ENCODE measurements at regions not wholly inside any gene's neighbourhood (a gene's known extent, or its start where the extent isn't known, plus 50 kb on each side); places are given as distances from the start of the nearest gene placed in this dataset.

- no peak for FAIRE-seq
- H3K27ac ChIP-seq (ENCODE audit: control insufficient read depth, insufficient read depth, low read length) = no peak overlapping the region
Measured at GRCh38 chr5:153039501-153039900, 451.0 kb upstream of the GRIA1 start.

DNA sequence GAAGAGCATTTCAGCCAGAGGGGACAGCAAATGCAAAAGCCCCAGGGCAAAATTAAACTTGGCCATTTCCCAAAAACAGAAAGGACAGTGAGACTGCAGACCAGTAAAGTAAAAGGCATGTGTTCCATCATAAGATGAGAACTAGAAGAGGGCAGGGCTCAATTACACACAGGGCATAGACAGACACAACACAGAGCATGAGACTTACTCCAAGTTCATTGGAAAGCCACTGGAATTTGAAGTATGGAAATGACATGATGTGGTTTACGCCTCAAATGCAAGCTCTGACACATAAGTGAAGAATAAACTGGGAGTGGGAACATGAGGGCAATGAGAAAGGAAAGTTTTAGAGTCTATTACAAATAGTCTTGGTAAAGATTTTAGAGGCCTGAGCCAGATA, 446.6 kb upstream of the GRIA1 start:
- Histone ChIP-seq H3K4me3 (ENCODE audit: control insufficient read depth in 2 of 3, extremely low read depth in 1 of 3, insufficient read depth in 2 of 3, low read depth in 1 of 3, low read length in 3 of 3) (no peak overlapping the region), H3K79me2 (ENCODE audit: control insufficient read depth, insufficient read depth, low read length) (no peaks in the 10 kb centered on the region), H3K9me3 (ENCODE audit: control insufficient read depth, low read depth, low read length) (no peaks in the 10 kb centered on the region), H3K36me3 (ENCODE audit: control insufficient read depth in 2 of 2, extremely low read depth in 1 of 2, insufficient read depth in 2 of 2, low read length in 2 of 2) (no peaks in the 10 kb centered on the region), H2AFZ (ENCODE audit: control insufficient read depth, low read length) (peak overlapping the region; percentile 50), H3K27me3 (ENCODE audit: control insufficient read depth, extremely low read depth, insufficient read depth, low read length) (no peaks in the 10 kb centered on the region), H3K9me1 (ENCODE audit: control insufficient read depth, extremely low read depth, insufficient read depth, low read length) (no peaks in the 10 kb centered on the region), H3K27ac (ENCODE audit: control insufficient read depth, insufficient read depth, low read length) (peak overlapping the region; percentile 55), H4K20me1 (ENCODE audit: control insufficient read depth, extremely low read depth, insufficient read depth, low read length) (no peaks in the 10 kb centered on the region), H3K4me2 (ENCODE audit: control insufficient read depth, extremely low read depth, insufficient read depth, low read depth, low read length) (peak overlapping the region; percentile 31), H3K9ac (ENCODE audit: control insufficient read depth, extremely low read depth, insufficient read depth, low read length) (no peak overlapping the region), H3K4me1 (ENCODE audit: control insufficient read depth, extremely low read depth, insufficient read depth, low read length) (peaks cover 17% of the 10 kb centered on the region)
- DNase-seq (ENCODE audit: low read depth, low spot score) (peak; percentile 82), FAIRE-seq (peak; percentile 93)
- TF ChIP-seq, protein P1, sequence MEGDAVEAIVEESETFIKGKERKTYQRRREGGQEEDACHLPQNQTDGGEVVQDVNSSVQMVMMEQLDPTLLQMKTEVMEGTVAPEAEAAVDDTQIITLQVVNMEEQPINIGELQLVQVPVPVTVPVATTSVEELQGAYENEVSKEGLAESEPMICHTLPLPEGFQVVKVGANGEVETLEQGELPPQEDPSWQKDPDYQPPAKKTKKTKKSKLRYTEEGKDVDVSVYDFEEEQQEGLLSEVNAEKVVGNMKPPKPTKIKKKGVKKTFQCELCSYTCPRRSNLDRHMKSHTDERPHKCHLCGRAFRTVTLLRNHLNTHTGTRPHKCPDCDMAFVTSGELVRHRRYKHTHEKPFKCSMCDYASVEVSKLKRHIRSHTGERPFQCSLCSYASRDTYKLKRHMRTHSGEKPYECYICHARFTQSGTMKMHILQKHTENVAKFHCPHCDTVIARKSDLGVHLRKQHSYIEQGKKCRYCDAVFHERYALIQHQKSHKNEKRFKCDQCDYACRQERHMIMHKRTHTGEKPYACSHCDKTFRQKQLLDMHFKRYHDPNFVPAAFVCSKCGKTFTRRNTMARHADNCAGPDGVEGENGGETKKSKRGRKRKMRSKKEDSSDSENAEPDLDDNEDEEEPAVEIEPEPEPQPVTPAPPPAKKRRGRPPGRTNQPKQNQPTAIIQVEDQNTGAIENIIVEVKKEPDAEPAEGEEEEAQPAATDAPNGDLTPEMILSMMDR (optimal IDR thresholded peaks at IDR 0.05 in 1 of 3, IDR thresholded peaks at IDR 0.05 in 1 of 3, conservative IDR thresholded peaks at IDR 0.05 in 1 of 3; ENCODE audit: extremely low read depth in 1 of 3, insufficient read depth in 2 of 3, low read length in 3 of 3) = no peak
- no peak for TF ChIP-seq EZH2 (IDR thresholded peaks at IDR 0.05; ENCODE audit: low read length)
- dilution Hi-C loops (cut with MboI; ENCODE audit: extremely low pct_ligation_motif_present, low sequenced_read_pairs) = no loop called here

More at GRCh38 chr5:153039501-153039900, 451.0 kb upstream of the GRIA1 start:
- H2AFZ ChIP-seq (ENCODE audit: control insufficient read depth, low read length) = no peak overlapping the region
- H3K9me1 ChIP-seq (ENCODE audit: control insufficient read depth, extremely low read depth, insufficient read depth, low read length) = no peaks in the 10 kb centered on the region
- H3K9ac ChIP-seq (ENCODE audit: control insufficient read depth, extremely low read depth, insufficient read depth, low read length) = no peak overlapping the region
- H3K36me3 ChIP-seq (ENCODE audit: control insufficient read depth in 2 of 2, extremely low read depth in 1 of 2, insufficient read depth in 2 of 2, low read length in 2 of 2) = no peaks in the 10 kb centered on the region
- peaks cover 12% of the 10 kb centered on the region for H3K4me1 ChIP-seq (ENCODE audit: control insufficient read depth, extremely low read depth, insufficient read depth, low read length)
- no peak overlapping the region for H3K4me3 ChIP-seq (ENCODE audit: control insufficient read depth in 2 of 3, extremely low read depth in 1 of 3, insufficient read depth in 2 of 3, low read depth in 1 of 3, low read length in 3 of 3)
- no peak overlapping the region for H3K4me2 ChIP-seq (ENCODE audit: control insufficient read depth, extremely low read depth, insufficient read depth, low read depth, low read length)
- dilution Hi-C loops (cut with MboI; ENCODE audit: extremely low pct_ligation_motif_present, low sequenced_read_pairs) = no loop called here
- DNase-seq (ENCODE audit: low read depth, low spot score) = no peak
- no peaks in the 10 kb centered on the region for H3K79me2 ChIP-seq (ENCODE audit: control insufficient read depth, insufficient read depth, low read length)
- H3K27me3 ChIP-seq (ENCODE audit: control insufficient read depth, extremely low read depth, insufficient read depth, low read length) = no peaks in the 10 kb centered on the region
- no peak for TF ChIP-seq EZH2 (IDR thresholded peaks at IDR 0.05; ENCODE audit: low read length)
- TF ChIP-seq, protein P1 (optimal IDR thresholded peaks at IDR 0.05 in 1 of 3, IDR thresholded peaks at IDR 0.05 in 1 of 3, conservative IDR thresholded peaks at IDR 0.05 in 1 of 3; ENCODE audit: extremely low read depth in 1 of 3, insufficient read depth in 2 of 3, low read length in 3 of 3) = no peak
- no peaks in the 10 kb centered on the region for H3K9me3 ChIP-seq (ENCODE audit: control insufficient read depth, low read depth, low read length)
- no peaks in the 10 kb centered on the region for H4K20me1 ChIP-seq (ENCODE audit: control insufficient read depth, extremely low read depth, insufficient read depth, low read length)
